ENCODE measurements at regions not wholly inside any gene's neighbourhood (a gene's known extent, or its start where the extent isn't known, plus 50 kb on each side); places are given as distances from the start of the nearest gene placed in this dataset.

GRCh38 chr11:119808407-119809185 is 79.6 kb upstream of the NECTIN1 start (continued):
- no peak for TF ChIP-seq MXD4 (CRISPR knock-in tag; IDR thresholded peaks at IDR 0.05)
- no peak for TF ChIP-seq PATZ1 (CRISPR knock-in tag; IDR thresholded peaks at IDR 0.05)
- no peak for TF ChIP-seq TBX3 (IDR thresholded peaks at IDR 0.05; ENCODE audit: borderline replicate concordance)
- TF ChIP-seq SP1 (IDR thresholded peaks at IDR 0.05): no peak
- no peak for TF ChIP-seq SP1 (CRISPR knock-in tag; IDR thresholded peaks at IDR 0.05)
- TF ChIP-seq ZNF792 (CRISPR knock-in tag; IDR thresholded peaks at IDR 0.05): no peak
- TF ChIP-seq EED (CRISPR knock-in tag; IDR thresholded peaks at IDR 0.05): no peak

GRCh38 chr11:119807841-119808240 is 78.8 kb upstream of the NECTIN1 start:
- Histone ChIP-seq H3K9me3 (ENCODE audit: low read length) (no peaks in the 10 kb centered on the region), H3K9ac (ENCODE audit: insufficient read depth, low read depth, low read length) (no peak overlapping the region), H3K4me2 (ENCODE audit: low read depth, low read length) (no peak overlapping the region), H3K79me2 (ENCODE audit: insufficient read depth, low read length) (no peaks in the 10 kb centered on the region), H2AFZ (ENCODE audit: low read length) (no peak overlapping the region), H3K27me3 (ENCODE audit: control insufficient read depth in 1 of 2, insufficient read depth in 2 of 2, low read length in 2 of 2) (peaks cover 15 to 48% of the 10 kb centered on the region in 2 experiments; a peak in 4 of 5 replicates), H3K4me1 (ENCODE audit: insufficient read depth, low read length) (no peaks in the 10 kb centered on the region), H3K36me3 (replicated peaks in 1 of 2; ENCODE audit: control insufficient read depth in 1 of 2, insufficient read depth in 2 of 2, low read length in 2 of 2) (no peaks in the 10 kb centered on the region), H4K20me1 (ENCODE audit: insufficient read depth, low read length) (no peaks in the 10 kb centered on the region), H3K27ac (ENCODE audit: extremely low read length, insufficient read depth, low read length) (no peak overlapping the region), H3K4me3 (replicated peaks in 1 of 3; ENCODE audit: insufficient read depth in 1 of 3, low read depth in 2 of 3, low read length in 3 of 3) (no peak overlapping the region)
- 0% methylated on average over 3 of the region's 3 CpGs for WGBS (ENCODE audit: low lambda C conversion rate)
- DNase-seq (ENCODE audit: low spot score): no peak
- ChIA-PET POLR2A (no interaction called here), CTCF (ENCODE audit: low intra/inter-chr PET ratio, low total read pairs) (no interaction called here)
- in situ Hi-C loops (cut with HindIII; ENCODE audit: extremely low pct_ligation_motif_present, low pct_unique_long_range_greater_than_20kb): no loop called here
- FAIRE-seq: no peak
- no peak for ATAC-seq
- BruUV-seq (replicated peaks): no TSS peak
- intact Hi-C loops (cut with micrococcal nuclease; ENCODE audit: unreplicated experiment): no loop called here
- no peak for TF ChIP-seq FOXM1 (CRISPR knock-in tag; IDR thresholded peaks at IDR 0.05)
- no peak for TF ChIP-seq AKNA (CRISPR knock-in tag; IDR thresholded peaks at IDR 0.05; ENCODE audit: borderline replicate concordance)
- TF ChIP-seq ZNF773 (CRISPR knock-in tag; IDR thresholded peaks at IDR 0.05; ENCODE audit: borderline replicate concordance): no peak
- TF ChIP-seq LBX2 (CRISPR knock-in tag; IDR thresholded peaks at IDR 0.05; ENCODE audit: borderline replicate concordance): no peak

Measured in HepG2 (cell line).